NT2/D1 (cell line): ENCODE measurements at regions not wholly inside any gene's neighbourhood (a gene's known extent, or its start where the extent isn't known, plus 50 kb on each side); places are given as distances from the start of the nearest gene placed in this dataset.

Experiments
- SUZ12 ChIP-seq: IDR thresholded peaks from 2 replicates; pipeline ENCODE4 v1.6.1; 2011; ENCODE audit not compliant: insufficient read length, insufficient read depth; ENCODE audit errors: extremely low read depth
- YY1 ChIP-seq: IDR thresholded peaks from 2 replicates; pipeline ENCODE4 v1.6.1; 2011; ENCODE audit not compliant: insufficient read length, insufficient read depth
- ZNF274 ChIP-seq: IDR thresholded peaks from 2 replicates; pipeline ENCODE4 v1.6.1; 2011; ENCODE audit warnings: mild to moderate bottlenecking, low read depth, low read length

- TF ChIP-seq SUZ12 (no peak), YY1 (no peak), ZNF274 (no peak)
Measured at GRCh38 chr16:24667244-24667764, 62.1 kb upstream of the TNRC6A start.
